Loucy (cell line): ENCODE measurements at regions not wholly inside any gene's neighbourhood (a gene's known extent, or its start where the extent isn't known, plus 50 kb on each side); places are given as distances from the start of the nearest gene placed in this dataset.

ENCODE experiments used
- H2AFZ ChIP-seq: fragments of 200-600 bp; sonication (generic); 2 replicates; pipeline ENCODE4 v1.6.0; 2016; ENCODE audit warnings: antibody characterized with exemption, mild to moderate bottlenecking, low read length, moderate library complexity
- H3F3A ChIP-seq: fragments of 200-600 bp; 2 replicates; pipeline ENCODE4 v1.6.0; 2016; ENCODE audit warnings: antibody characterized with exemption, low read depth, mild to moderate bottlenecking
- H3K27me3 ChIP-seq: fragments of 200-600 bp; sonication (generic); 2 replicates; pipeline ENCODE4 v1.6.1; 2014; ENCODE audit warnings: low read length, mild to moderate bottlenecking; ENCODE audit not compliant: insufficient read depth, poor library complexity, severe bottlenecking
- H3K36me3 ChIP-seq: fragments of 200-600 bp; sonication (generic); 2 replicates; pipeline ENCODE4 v1.6.1; 2016; ENCODE audit warnings: low read length; ENCODE audit not compliant: insufficient read depth
- H3K4me1 ChIP-seq: fragments of 200-600 bp; sonication (generic); 2 replicates; pipeline ENCODE4 v1.5.1; 2014; ENCODE audit warnings: low read length, mild to moderate bottlenecking; ENCODE audit not compliant: insufficient read depth, poor library complexity, severe bottlenecking
- H3K4me2 ChIP-seq: fragments of 200-600 bp; sonication (generic); 2 replicates; pipeline ENCODE4 v1.6.0; 2014; ENCODE audit warnings: antibody characterized with exemption, low read length, low read depth, mild to moderate bottlenecking; ENCODE audit not compliant: poor library complexity, severe bottlenecking
- H3K4me3 ChIP-seq: fragments of 200-600 bp; sonication (generic); 2 replicates; pipeline ENCODE4 v1.5.1; 2014; ENCODE audit warnings: low read length, mild to moderate bottlenecking, mixed read lengths; ENCODE audit not compliant: poor library complexity, severe bottlenecking
- H3K79me2 ChIP-seq: fragments of 200-600 bp; sonication (generic); 2 replicates; pipeline ENCODE4 v1.6.1; 2014; ENCODE audit warnings: low read length; ENCODE audit not compliant: insufficient read depth
- H3K9ac ChIP-seq: fragments of 200-600 bp; sonication (generic); 2 replicates; pipeline ENCODE4 v1.6.0; 2014; ENCODE audit warnings: mild to moderate bottlenecking, low read depth, low read length, moderate library complexity; ENCODE audit not compliant: poor library complexity, severe bottlenecking
- H3K9me2 ChIP-seq: fragments of 200-600 bp; sonication (generic); replicated peaks from 2 replicates; pipeline ENCODE4 v1.6.1; 2016; ENCODE audit warnings: low read depth, low read length, mixed read lengths
- H3K9me3 ChIP-seq: fragments of 200-600 bp; sonication (generic); 2 replicates; pipeline ENCODE4 v1.6.1; 2014; ENCODE audit warnings: mild to moderate bottlenecking, antibody characterized with exemption, low read length, low read depth; ENCODE audit not compliant: insufficient read depth
- H4K20me1 ChIP-seq: fragments of 200-600 bp; sonication (generic); 2 replicates; pipeline ENCODE4 v1.6.0; 2014; ENCODE audit warnings: antibody characterized with exemption, low read length, mild to moderate bottlenecking; ENCODE audit not compliant: insufficient read depth, poor library complexity, severe bottlenecking
- EZH2phosphoT487 ChIP-seq: fragments of 200-600 bp; IDR thresholded peaks from 2 replicates; pipeline ENCODE4 v1.6.1; 2018; ENCODE audit warnings: antibody characterized with exemption, mild to moderate bottlenecking, moderate library complexity, borderline replicate concordance
- TF ChIP-seq, protein P1 (sequence below): fragments of 200-600 bp; sonication (generic); conservative IDR thresholded peaks from 2 replicates; pipeline ENCODE4 v1.5.1; 2014; ENCODE audit warnings: mild to moderate bottlenecking, antibody characterized with exemption, low read length

DNA sequence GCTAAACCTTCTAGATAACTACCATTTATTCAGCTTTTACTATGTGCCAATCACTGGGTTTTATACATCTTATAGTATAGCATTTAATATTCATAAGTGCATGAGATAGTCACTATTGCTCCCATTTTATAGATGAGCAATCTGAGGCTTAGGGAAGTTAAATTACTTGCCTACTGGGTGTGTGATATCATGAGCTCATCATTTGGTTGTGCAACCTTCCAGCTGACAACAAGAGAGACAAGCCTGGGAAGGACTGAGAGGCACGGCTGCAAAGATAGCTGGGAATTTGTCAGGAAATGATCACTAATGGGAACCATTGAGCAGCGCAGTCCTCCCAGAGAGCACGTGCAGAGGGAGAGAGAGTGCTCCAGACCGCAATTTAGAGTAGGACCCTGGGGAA lies 481.6 kb upstream of the KIF2A start:
- Histone ChIP-seq H3K9ac (no peak overlapping the region), H3K79me2 (no peaks in the 10 kb centered on the region), H3K9me2 (no peaks in the 10 kb centered on the region), H3K4me2 (no peak overlapping the region), H3K4me1 (no peaks in the 10 kb centered on the region), H3K36me3 (no peaks in the 10 kb centered on the region), H3K27me3 (no peaks in the 10 kb centered on the region), H4K20me1 (no peaks in the 10 kb centered on the region), H3K9me3 (no peaks in the 10 kb centered on the region), H3K4me3 (no peak overlapping the region), H3F3A (no peaks in the 10 kb centered on the region), H2AFZ (no peak overlapping the region)
- TF ChIP-seq, protein P1, sequence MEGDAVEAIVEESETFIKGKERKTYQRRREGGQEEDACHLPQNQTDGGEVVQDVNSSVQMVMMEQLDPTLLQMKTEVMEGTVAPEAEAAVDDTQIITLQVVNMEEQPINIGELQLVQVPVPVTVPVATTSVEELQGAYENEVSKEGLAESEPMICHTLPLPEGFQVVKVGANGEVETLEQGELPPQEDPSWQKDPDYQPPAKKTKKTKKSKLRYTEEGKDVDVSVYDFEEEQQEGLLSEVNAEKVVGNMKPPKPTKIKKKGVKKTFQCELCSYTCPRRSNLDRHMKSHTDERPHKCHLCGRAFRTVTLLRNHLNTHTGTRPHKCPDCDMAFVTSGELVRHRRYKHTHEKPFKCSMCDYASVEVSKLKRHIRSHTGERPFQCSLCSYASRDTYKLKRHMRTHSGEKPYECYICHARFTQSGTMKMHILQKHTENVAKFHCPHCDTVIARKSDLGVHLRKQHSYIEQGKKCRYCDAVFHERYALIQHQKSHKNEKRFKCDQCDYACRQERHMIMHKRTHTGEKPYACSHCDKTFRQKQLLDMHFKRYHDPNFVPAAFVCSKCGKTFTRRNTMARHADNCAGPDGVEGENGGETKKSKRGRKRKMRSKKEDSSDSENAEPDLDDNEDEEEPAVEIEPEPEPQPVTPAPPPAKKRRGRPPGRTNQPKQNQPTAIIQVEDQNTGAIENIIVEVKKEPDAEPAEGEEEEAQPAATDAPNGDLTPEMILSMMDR: no peak
- TF ChIP-seq EZH2phosphoT487: no peak

DNA sequence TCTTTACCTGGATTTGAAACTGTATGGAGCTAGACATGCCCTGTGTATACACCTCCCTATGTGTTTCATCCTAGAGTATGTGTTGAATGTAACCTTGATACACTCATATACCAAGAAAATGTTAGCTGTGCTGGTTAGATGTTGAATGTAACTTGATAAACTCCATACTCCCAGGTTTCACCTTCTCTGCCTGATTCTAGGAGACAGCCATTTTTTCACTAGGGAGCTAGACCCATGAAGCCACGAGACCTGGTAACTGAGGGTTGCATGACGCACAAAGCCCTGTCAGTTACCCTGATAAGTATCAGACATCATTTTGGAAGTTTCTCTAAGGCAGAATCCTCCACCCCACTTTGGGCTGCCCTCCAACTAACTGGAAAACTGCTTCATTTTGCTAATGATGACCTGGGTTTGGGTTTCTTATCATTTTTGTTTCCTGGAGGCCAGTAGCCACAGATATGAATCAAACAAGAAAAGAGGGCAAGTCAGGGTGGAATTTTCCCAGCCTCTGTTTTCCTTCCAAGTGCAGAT lies 478.5 kb upstream of the KIF2A start:
- Histone ChIP-seq H3K9ac (no peak overlapping the region), H2AFZ (no peak overlapping the region), H3K4me3 (no peak overlapping the region), H3K36me3 (no peaks in the 10 kb centered on the region), H4K20me1 (no peaks in the 10 kb centered on the region), H3K27me3 (no peaks in the 10 kb centered on the region), H3K9me2 (no peaks in the 10 kb centered on the region), H3K4me2 (no peak overlapping the region), H3K4me1 (no peaks in the 10 kb centered on the region), H3F3A (no peaks in the 10 kb centered on the region), H3K79me2 (no peaks in the 10 kb centered on the region), H3K9me3 (no peaks in the 10 kb centered on the region)
- TF ChIP-seq, protein P1: no peak
- TF ChIP-seq EZH2phosphoT487: no peak

DNA sequence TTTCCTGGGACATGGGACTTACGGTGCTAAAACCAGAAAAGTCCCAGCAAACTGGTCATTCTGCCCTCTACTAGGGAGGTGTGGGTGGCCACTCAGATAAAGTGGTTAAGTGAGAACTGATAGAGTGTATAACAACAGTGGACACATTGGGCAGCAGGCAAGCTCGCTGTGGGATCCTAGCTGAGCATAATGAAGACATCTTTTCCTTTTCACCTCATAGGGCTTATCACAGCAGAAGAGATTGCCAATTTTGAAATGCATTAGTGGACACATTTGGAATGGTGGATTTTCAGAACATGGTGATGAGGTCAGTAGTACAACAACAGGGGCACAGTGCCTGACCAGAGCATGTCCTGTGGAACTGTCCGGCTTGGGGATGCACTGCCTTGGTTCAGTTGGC lies 477.1 kb upstream of the KIF2A start:
- H3K79me2 ChIP-seq: no peaks in the 10 kb centered on the region
- no peak overlapping the region for H3K4me2 ChIP-seq
- no peaks in the 10 kb centered on the region for H3K36me3 ChIP-seq
- H2AFZ ChIP-seq: no peak overlapping the region
- H3F3A ChIP-seq: no peaks in the 10 kb centered on the region
- H3K9me3 ChIP-seq: no peaks in the 10 kb centered on the region
- no peaks in the 10 kb centered on the region for H3K9me2 ChIP-seq
- H4K20me1 ChIP-seq: no peaks in the 10 kb centered on the region
- TF ChIP-seq, protein P1: no peak
- no peak for TF ChIP-seq EZH2phosphoT487
- H3K4me1 ChIP-seq: no peaks in the 10 kb centered on the region
- no peak overlapping the region for H3K9ac ChIP-seq
- H3K4me3 ChIP-seq: no peak overlapping the region
- no peaks in the 10 kb centered on the region for H3K27me3 ChIP-seq
